Cardiac fibroblast (primary cell): ENCODE measurements at regions not wholly inside any gene's neighbourhood (a gene's known extent, or its start where the extent isn't known, plus 50 kb on each side); places are given as distances from the start of the nearest gene placed in this dataset.

ENCODE experiments used
- DNase-seq, 2 donors: peaks; one replicate each; pipeline versions ENCODE4 v3.0.0 to v3.0.0-alpha.2; 2010; ENCODE audit warnings: low read depth in 2 of 2
- H3K4me3 ChIP-seq, 2 donors: replicated peaks in 1 of 2; 1 replicate in 1 of 2; 2 replicates in 1 of 2; pipeline ENCODE4 v1.5.1; 2011; ENCODE audit warnings: low read depth in 2 of 2, low read length in 2 of 2, mild to moderate bottlenecking in 2 of 2, moderate library complexity in 1 of 2
- CTCF ChIP-seq: IDR thresholded peaks from one replicate; pipeline ENCODE4 v1.5.1; 2011; ENCODE audit warnings: low read depth, mild to moderate bottlenecking, low read length, inconsistent platforms

- no peak for TF ChIP-seq CTCF
- no peak overlapping the region for H3K4me3 ChIP-seq
- DNase-seq = no peak
These were observed 226.8 kb downstream of the TMEM167A start for GRCh38 chr5:82850393-82850792.

GRCh38 chr5:82849885-82850284 lies 227.3 kb downstream of the TMEM167A start:
- no peak for DNase-seq
- no peak overlapping the region for H3K4me3 ChIP-seq
- TF ChIP-seq CTCF = no peak

DNA sequence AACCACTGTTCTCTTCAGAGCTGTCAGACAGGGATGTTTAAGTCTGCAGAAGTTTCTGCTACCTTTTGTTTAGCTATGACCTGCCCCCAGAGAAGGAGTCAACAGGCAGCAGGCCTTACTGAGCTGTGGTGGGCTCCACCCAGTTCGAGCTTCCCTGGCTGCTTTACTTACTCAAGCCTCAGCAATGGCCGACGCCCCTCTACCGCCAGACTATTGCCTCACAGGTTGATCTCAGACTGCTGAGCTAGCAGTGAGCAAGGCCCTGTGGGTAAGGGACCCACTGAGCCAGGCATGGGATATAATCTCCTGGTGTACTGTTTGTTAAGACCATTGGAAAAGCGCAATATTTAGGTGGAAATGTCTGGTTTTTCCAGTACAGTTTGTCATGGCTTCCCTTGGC lies 229.6 kb downstream of the TMEM167A start:
- no peak overlapping the region for H3K4me3 ChIP-seq
- no peak for TF ChIP-seq CTCF
- DNase-seq = peak in 1 of 2 donors; percentile 21

DNA sequence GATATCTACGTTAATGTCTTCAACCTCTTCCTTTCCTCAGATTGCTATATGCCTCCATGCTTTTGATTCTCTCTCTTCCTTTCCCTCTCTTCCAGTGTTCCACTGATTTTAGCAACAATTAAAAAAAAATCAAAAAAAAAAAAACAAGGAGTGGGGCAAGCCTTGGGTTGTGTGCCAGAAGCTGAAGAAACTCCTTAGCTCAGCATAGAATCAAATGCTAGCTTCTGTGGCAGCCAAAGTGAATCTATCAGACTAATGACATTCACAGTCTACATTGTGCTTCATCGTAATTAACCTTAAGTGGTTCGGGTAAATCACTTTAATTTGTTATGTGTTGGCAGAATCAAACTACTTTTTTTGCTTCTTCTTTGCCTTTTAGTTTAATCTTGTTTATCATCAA lies 237.3 kb downstream of the TMEM167A start:
- TF ChIP-seq CTCF = no peak
- no peak for DNase-seq

GRCh38 chr5:82835488-82835887 lies 241.7 kb downstream of the TMEM167A start:
- TF ChIP-seq CTCF = no peak
- DNase-seq = no peak
- H3K4me3 ChIP-seq = no peak overlapping the region

More for the DNA sequence above, 237.3 kb downstream of the TMEM167A start:
- no peak overlapping the region for H3K4me3 ChIP-seq

- DNase-seq = no peak
- H3K4me3 ChIP-seq = no peak overlapping the region
- TF ChIP-seq CTCF = no peak
These were observed 243.0 kb downstream of the TMEM167A start for GRCh38 chr5:82834151-82834550.

- H3K4me3 ChIP-seq = no peak overlapping the region
- TF ChIP-seq CTCF = no peak
- no peak for DNase-seq
These were observed 243.9 kb downstream of the TMEM167A start for GRCh38 chr5:82833277-82833676.
